ENCODE measurements at regions not wholly inside any gene's neighbourhood (a gene's known extent, or its start where the extent isn't known, plus 50 kb on each side); places are given as distances from the start of the nearest gene placed in this dataset.

DNA sequence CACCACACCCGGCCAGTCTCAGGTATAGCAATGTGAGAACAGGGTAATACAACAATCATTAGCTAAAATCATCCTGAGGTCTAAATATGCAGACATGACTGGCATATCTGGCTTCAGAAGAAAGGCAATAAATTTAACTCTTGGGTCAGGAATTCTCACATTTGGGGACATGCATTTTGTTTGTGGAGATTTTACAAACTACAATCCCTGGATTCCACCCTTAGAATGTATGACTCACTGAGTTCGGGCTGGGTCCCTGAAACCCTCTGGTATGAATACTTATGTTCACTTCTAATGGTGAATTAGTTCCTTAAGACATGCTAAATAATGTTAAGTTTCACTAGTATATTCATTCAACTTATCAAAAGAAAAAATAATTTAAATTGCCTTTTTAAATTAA is 98.9 kb upstream of the HMGA2 start:
- TF ChIP-seq CTCF (IDR thresholded peaks at IDR 0.05): no peak
- TF ChIP-seq TCF7L2 (IDR thresholded peaks at IDR 0.05; ENCODE audit: low read depth, low read length): no peak
- TF ChIP-seq, protein P1, sequence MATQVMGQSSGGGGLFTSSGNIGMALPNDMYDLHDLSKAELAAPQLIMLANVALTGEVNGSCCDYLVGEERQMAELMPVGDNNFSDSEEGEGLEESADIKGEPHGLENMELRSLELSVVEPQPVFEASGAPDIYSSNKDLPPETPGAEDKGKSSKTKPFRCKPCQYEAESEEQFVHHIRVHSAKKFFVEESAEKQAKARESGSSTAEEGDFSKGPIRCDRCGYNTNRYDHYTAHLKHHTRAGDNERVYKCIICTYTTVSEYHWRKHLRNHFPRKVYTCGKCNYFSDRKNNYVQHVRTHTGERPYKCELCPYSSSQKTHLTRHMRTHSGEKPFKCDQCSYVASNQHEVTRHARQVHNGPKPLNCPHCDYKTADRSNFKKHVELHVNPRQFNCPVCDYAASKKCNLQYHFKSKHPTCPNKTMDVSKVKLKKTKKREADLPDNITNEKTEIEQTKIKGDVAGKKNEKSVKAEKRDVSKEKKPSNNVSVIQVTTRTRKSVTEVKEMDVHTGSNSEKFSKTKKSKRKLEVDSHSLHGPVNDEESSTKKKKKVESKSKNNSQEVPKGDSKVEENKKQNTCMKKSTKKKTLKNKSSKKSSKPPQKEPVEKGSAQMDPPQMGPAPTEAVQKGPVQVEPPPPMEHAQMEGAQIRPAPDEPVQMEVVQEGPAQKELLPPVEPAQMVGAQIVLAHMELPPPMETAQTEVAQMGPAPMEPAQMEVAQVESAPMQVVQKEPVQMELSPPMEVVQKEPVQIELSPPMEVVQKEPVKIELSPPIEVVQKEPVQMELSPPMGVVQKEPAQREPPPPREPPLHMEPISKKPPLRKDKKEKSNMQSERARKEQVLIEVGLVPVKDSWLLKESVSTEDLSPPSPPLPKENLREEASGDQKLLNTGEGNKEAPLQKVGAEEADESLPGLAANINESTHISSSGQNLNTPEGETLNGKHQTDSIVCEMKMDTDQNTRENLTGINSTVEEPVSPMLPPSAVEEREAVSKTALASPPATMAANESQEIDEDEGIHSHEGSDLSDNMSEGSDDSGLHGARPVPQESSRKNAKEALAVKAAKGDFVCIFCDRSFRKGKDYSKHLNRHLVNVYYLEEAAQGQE (IDR thresholded peaks at IDR 0.05; ENCODE audit: insufficient read depth in 1 of 2, low read depth in 2 of 2, low read length in 1 of 2): no peak
- no peak for TF ChIP-seq SIN3A (IDR thresholded peaks at IDR 0.05; ENCODE audit: borderline replicate concordance, insufficient read depth, low read depth, low read length)
- TF ChIP-seq POLR2AphosphoS5 (IDR thresholded peaks at IDR 0.05; ENCODE audit: low read depth, low read length): no peak
- ChIA-PET CTCF (no interaction called here), POLR2A (no interaction called here)
- no peaks in the 10 kb centered on the region; the same call in 1 of the 2 replicates for H3K4me1 ChIP-seq (ENCODE audit: control insufficient read depth, insufficient read depth, low read length)
- intact Hi-C loops (cut with micrococcal nuclease; ENCODE audit: unreplicated experiment) (no loop called here), in situ Hi-C loops (cut with HindIII; ENCODE audit: low pct_unique_long_range_greater_than_20kb, low sequenced_read_pairs) (no loop called here)
- ATAC-seq: no peak
- no peaks in the 10 kb centered on the region for H3K27me3 ChIP-seq (ENCODE audit: control insufficient read depth, insufficient read depth, low read length)
- BruUV-seq (replicated peaks): no TSS peak
- no peak overlapping the region for H3K27ac ChIP-seq (ENCODE audit: low read length)
- H3K36me3 ChIP-seq (ENCODE audit: control insufficient read depth, insufficient read depth, low read length): no peaks in the 10 kb centered on the region
- no peak overlapping the region for H3K4me3 ChIP-seq (ENCODE audit: low read depth in 2 of 2, low read length in 2 of 2)
- H3K9me3 ChIP-seq (ENCODE audit: control insufficient read depth, insufficient read depth, low read depth, low read length): peaks cover 3% of the 10 kb centered on the region; the same call in 1 of the 2 replicates
- DNase-seq (ENCODE audit: low read depth, low spot score): no peak

- ChIA-PET CTCF (no interaction called here), POLR2A (no interaction called here)
- Histone ChIP-seq H3K4me1 (ENCODE audit: control insufficient read depth, insufficient read depth, low read length) (no peaks in the 10 kb centered on the region; the same call in 1 of the 2 replicates), H3K27ac (ENCODE audit: low read length) (no peak overlapping the region), H3K27me3 (ENCODE audit: control insufficient read depth, insufficient read depth, low read length) (no peaks in the 10 kb centered on the region), H3K36me3 (ENCODE audit: control insufficient read depth, insufficient read depth, low read length) (no peaks in the 10 kb centered on the region), H3K4me3 (ENCODE audit: low read depth in 2 of 2, low read length in 2 of 2) (no peak overlapping the region; a peak in 1 of 4 replicates), H3K9me3 (ENCODE audit: control insufficient read depth, insufficient read depth, low read depth, low read length) (peaks cover 3% of the 10 kb centered on the region; the same call in 1 of the 2 replicates)
- ATAC-seq: no peak
- no TSS peak for BruUV-seq (replicated peaks)
- intact Hi-C loops (cut with micrococcal nuclease; ENCODE audit: unreplicated experiment): no loop called here
- in situ Hi-C loops (cut with HindIII; ENCODE audit: low pct_unique_long_range_greater_than_20kb, low sequenced_read_pairs): no loop called here
- TF ChIP-seq, protein P1 (IDR thresholded peaks at IDR 0.05; ENCODE audit: insufficient read depth in 1 of 2, low read depth in 2 of 2, low read length in 1 of 2): no peak
- TF ChIP-seq POLR2AphosphoS5 (IDR thresholded peaks at IDR 0.05; ENCODE audit: low read depth, low read length): no peak
- TF ChIP-seq CTCF (IDR thresholded peaks at IDR 0.05): no peak
- no peak for TF ChIP-seq SIN3A (IDR thresholded peaks at IDR 0.05; ENCODE audit: borderline replicate concordance, insufficient read depth, low read depth, low read length)
- no peak for TF ChIP-seq TCF7L2 (IDR thresholded peaks at IDR 0.05; ENCODE audit: low read depth, low read length)
- DNase-seq (ENCODE audit: low read depth, low spot score): no peak
Observed at GRCh38 chr12:65728455-65728847, 95.8 kb upstream of the HMGA2 start.

Measured in Panc1 (cell line).